ENCODE measurements at regions not wholly inside any gene's neighbourhood (a gene's known extent, or its start where the extent isn't known, plus 50 kb on each side); places are given as distances from the start of the nearest gene placed in this dataset.

DNA sequence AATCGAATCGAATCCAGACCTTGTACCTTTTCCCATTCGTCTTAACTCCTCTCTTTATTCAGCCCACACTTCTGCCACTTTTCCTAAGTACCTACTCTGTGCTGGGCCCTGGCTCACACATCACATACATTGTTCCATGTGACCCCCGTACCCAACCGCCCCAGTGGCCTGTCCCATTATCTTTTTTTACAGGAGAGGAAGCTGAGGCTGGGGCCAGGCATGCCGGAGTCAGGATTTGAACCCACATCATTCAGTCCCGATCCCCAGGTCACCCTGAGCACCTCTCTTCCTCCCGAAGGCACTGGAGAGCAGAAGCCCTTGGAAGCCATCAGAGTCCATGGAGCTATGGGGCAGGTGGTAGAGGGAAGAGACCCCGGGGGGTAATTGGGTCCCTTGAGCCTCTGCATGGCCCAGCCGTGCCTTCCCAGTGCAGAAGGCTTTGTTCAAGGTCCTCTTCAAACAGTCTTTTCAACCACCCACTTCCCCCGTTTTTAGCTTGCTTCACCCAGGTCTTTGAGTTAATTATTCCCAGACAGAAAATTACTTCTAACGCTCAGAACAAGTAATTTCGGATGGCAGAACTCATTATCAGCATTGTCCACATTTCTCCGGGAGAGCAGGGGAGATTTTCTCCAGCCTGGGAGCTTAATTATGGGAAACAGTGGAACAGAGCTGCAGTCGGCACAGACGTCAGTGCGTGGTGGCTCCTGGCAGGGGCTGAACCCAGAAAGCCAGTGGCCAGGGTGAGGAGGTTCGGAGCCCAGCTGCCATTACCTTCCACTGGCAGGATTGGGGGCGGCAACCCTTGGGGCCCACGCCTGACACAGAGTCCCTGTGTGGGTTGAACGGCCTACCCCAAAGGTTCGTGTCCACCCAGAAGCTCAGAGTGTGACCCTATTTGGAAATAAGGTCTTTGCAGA is 82.4 kb upstream of the RTL6 start:
- TF ChIP-seq PRDM4 (tag by site-specific recombination; IDR thresholded peaks at IDR 0.05) (no peak), SETDB1 (IDR thresholded peaks at IDR 0.05; ENCODE audit: insufficient read length, low read length) (no peak), KLF16 (tag by site-specific recombination; IDR thresholded peaks at IDR 0.05) (no peak), ZNF26 (tag by site-specific recombination; IDR thresholded peaks at IDR 0.05) (no peak), ZNF529 (tag by site-specific recombination; IDR thresholded peaks at IDR 0.05; ENCODE audit: insufficient replicate concordance) (no peak), ZNF24 (tag by site-specific recombination; IDR thresholded peaks at IDR 0.05) (no peak), ZBTB17 (tag by site-specific recombination; IDR thresholded peaks at IDR 0.05) (no peak), ZXDB (tag by site-specific recombination; IDR thresholded peaks at IDR 0.05) (no peak)
- TF ChIP-seq, protein P1, sequence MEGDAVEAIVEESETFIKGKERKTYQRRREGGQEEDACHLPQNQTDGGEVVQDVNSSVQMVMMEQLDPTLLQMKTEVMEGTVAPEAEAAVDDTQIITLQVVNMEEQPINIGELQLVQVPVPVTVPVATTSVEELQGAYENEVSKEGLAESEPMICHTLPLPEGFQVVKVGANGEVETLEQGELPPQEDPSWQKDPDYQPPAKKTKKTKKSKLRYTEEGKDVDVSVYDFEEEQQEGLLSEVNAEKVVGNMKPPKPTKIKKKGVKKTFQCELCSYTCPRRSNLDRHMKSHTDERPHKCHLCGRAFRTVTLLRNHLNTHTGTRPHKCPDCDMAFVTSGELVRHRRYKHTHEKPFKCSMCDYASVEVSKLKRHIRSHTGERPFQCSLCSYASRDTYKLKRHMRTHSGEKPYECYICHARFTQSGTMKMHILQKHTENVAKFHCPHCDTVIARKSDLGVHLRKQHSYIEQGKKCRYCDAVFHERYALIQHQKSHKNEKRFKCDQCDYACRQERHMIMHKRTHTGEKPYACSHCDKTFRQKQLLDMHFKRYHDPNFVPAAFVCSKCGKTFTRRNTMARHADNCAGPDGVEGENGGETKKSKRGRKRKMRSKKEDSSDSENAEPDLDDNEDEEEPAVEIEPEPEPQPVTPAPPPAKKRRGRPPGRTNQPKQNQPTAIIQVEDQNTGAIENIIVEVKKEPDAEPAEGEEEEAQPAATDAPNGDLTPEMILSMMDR (tag by site-specific recombination; IDR thresholded peaks at IDR 0.05) = no peak
- TF ChIP-seq, protein P2, sequence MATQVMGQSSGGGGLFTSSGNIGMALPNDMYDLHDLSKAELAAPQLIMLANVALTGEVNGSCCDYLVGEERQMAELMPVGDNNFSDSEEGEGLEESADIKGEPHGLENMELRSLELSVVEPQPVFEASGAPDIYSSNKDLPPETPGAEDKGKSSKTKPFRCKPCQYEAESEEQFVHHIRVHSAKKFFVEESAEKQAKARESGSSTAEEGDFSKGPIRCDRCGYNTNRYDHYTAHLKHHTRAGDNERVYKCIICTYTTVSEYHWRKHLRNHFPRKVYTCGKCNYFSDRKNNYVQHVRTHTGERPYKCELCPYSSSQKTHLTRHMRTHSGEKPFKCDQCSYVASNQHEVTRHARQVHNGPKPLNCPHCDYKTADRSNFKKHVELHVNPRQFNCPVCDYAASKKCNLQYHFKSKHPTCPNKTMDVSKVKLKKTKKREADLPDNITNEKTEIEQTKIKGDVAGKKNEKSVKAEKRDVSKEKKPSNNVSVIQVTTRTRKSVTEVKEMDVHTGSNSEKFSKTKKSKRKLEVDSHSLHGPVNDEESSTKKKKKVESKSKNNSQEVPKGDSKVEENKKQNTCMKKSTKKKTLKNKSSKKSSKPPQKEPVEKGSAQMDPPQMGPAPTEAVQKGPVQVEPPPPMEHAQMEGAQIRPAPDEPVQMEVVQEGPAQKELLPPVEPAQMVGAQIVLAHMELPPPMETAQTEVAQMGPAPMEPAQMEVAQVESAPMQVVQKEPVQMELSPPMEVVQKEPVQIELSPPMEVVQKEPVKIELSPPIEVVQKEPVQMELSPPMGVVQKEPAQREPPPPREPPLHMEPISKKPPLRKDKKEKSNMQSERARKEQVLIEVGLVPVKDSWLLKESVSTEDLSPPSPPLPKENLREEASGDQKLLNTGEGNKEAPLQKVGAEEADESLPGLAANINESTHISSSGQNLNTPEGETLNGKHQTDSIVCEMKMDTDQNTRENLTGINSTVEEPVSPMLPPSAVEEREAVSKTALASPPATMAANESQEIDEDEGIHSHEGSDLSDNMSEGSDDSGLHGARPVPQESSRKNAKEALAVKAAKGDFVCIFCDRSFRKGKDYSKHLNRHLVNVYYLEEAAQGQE (tag by site-specific recombination; IDR thresholded peaks at IDR 0.05) = no peak
